Endothelial cell of umbilical vein (primary cell): ENCODE measurements at regions not wholly inside any gene's neighbourhood (a gene's known extent, or its start where the extent isn't known, plus 50 kb on each side); places are given as distances from the start of the nearest gene placed in this dataset.

ENCODE experiments used
- BruUV-seq: library from RNA; stranded (reverse); fragments of 400-500 nt; replicated peaks from 2 replicates; lab custom pipeline; 2021; lab: Mats Ljungman, UMichigan
- CTCF ChIA-PET: fragments of 300-600, 350-600 bp; sonication (Branson Sonifier 250); formaldehyde crosslinking; loops from one replicate; lab custom pipeline; 2021; ENCODE audit warnings: antibody characterized with exemption, inconsistent platforms; lab: Charles Lee
- POLR2A ChIA-PET: fragments of 300-600, 350-600 bp; sonication (Branson Sonifier 250); formaldehyde crosslinking; loops from one replicate; lab custom pipeline; 2021; ENCODE audit warnings: antibody characterized with exemption, inconsistent platforms; lab: Charles Lee
- DNase-seq: peaks from one replicate; pipeline ENCODE4 v3.0.0-alpha.2; 2011; ENCODE audit warnings: low read depth, low spot score
- FAIRE-seq: peaks from 2 replicates; lab custom pipeline; 2011; peaks lifted over from hg19 to GRCh38; lab: Jason Lieb, UNC
- H2AFZ ChIP-seq: 2 replicates; pipeline ENCODE4 v1.6.0; 2012; ENCODE audit warnings: low read depth, low read length, control low read depth, inconsistent platforms
- H3K27ac ChIP-seq: 2 replicates; pipeline ENCODE4 v1.5.1; 2011; ENCODE audit warnings: low read depth, mild to moderate bottlenecking, control low read depth, low read length, moderate library complexity; ENCODE audit not compliant: insufficient read depth
- H3K27me3 ChIP-seq, 2 experiments: 2 replicates each; pipeline versions ENCODE4 v1.6.0 to v1.6.1; 2011; ENCODE audit warnings: low read length in 2 of 2, mixed read lengths in 1 of 2; ENCODE audit not compliant: control insufficient read depth in 2 of 2, insufficient read depth in 2 of 2
- H3K36me3 ChIP-seq, 2 experiments: 2 replicates in 1 of 2; 3 replicates in 1 of 2; pipeline ENCODE4 v1.5.1; 2011; ENCODE audit warnings: low read length in 2 of 2, mild to moderate bottlenecking in 1 of 2, moderate library complexity in 1 of 2; ENCODE audit not compliant: control insufficient read depth in 2 of 2, insufficient read depth in 2 of 2; ENCODE audit errors: extremely low read depth in 1 of 2
- H3K4me1 ChIP-seq: 3 replicates; pipeline ENCODE4 v1.5.1; 2011; ENCODE audit warnings: mild to moderate bottlenecking, low read length; ENCODE audit not compliant: control insufficient read depth, insufficient read depth; ENCODE audit errors: extremely low read depth
- H3K4me2 ChIP-seq: 2 replicates; pipeline ENCODE4 v1.6.1; 2011; ENCODE audit warnings: low read length, control low read depth, mixed read lengths; ENCODE audit not compliant: insufficient read depth
- H3K4me3 ChIP-seq, 3 experiments: fragments of 200-600 bp in 1 of 3; sonication (generic), shearing (Covaris generic) in 1 of 3; replicated peaks in 1 of 3; 2 replicates each; pipeline ENCODE4 v1.5.1; 2011 to 2016; ENCODE audit warnings: control low read depth in 3 of 3, low read length in 3 of 3, mild to moderate bottlenecking in 2 of 3, inconsistent platforms in 1 of 3, low read depth in 1 of 3, moderate library complexity in 1 of 3; ENCODE audit not compliant: insufficient read depth in 1 of 3
- H3K79me2 ChIP-seq: 2 replicates; pipeline ENCODE4 v1.6.0; 2012; ENCODE audit warnings: low read length, inconsistent platforms; ENCODE audit not compliant: control insufficient read depth, insufficient read depth
- H3K9ac ChIP-seq: replicated peaks from 2 replicates; pipeline ENCODE3; 2011; ENCODE audit warnings: low read length, control low read depth; ENCODE audit not compliant: insufficient read depth; ENCODE audit errors: extremely low read depth
- H3K9me1 ChIP-seq: replicated peaks from 3 replicates; pipeline ENCODE4 v1.6.0; 2011; ENCODE audit warnings: mild to moderate bottlenecking, low read length; ENCODE audit not compliant: control insufficient read depth, insufficient read depth; ENCODE audit errors: extremely low read depth
- H3K9me3 ChIP-seq: replicated peaks from 2 replicates; pipeline ENCODE4 v1.5.1; 2012; ENCODE audit warnings: low read length, inconsistent platforms; ENCODE audit not compliant: control insufficient read depth, insufficient read depth
- H4K20me1 ChIP-seq: replicated peaks from 2 replicates; pipeline ENCODE3; 2011; ENCODE audit warnings: mild to moderate bottlenecking, low read length; ENCODE audit not compliant: control insufficient read depth, insufficient read depth; ENCODE audit errors: extremely low read depth
- CTCF ChIP-seq, 2 donors: IDR thresholded peaks; 1 replicate in 1 of 2; 2 replicates in 1 of 2; pipeline ENCODE4 v1.5.1; 2011; ENCODE audit warnings: low read length in 2 of 2, mild to moderate bottlenecking in 2 of 2, moderate library complexity in 2 of 2, control low read depth in 1 of 2, inconsistent platforms in 1 of 2, low read depth in 1 of 2; ENCODE audit not compliant: insufficient read depth in 1 of 2; ENCODE audit errors: extremely low read depth in 1 of 2
- EZH2 ChIP-seq: IDR thresholded peaks from 2 replicates; pipeline ENCODE4 v1.6.1; 2012; ENCODE audit warnings: borderline replicate concordance, low read depth, mild to moderate bottlenecking, moderate library complexity, low read length, inconsistent platforms; ENCODE audit not compliant: severe bottlenecking
- FOS ChIP-seq: IDR thresholded peaks from 2 replicates; pipeline ENCODE4 v1.6.1; 2011; ENCODE audit warnings: mild to moderate bottlenecking, low read length, moderate library complexity, borderline replicate concordance; ENCODE audit not compliant: insufficient read depth
- GATA2 ChIP-seq: IDR thresholded peaks from 2 replicates; pipeline ENCODE4 v1.7.0; 2011; ENCODE audit warnings: low read depth, mild to moderate bottlenecking, moderate library complexity, mixed read lengths, low read length; ENCODE audit not compliant: insufficient read length, insufficient read depth
- JUN ChIP-seq: IDR thresholded peaks from 2 replicates; pipeline ENCODE4 v1.6.1; 2011; ENCODE audit warnings: borderline replicate concordance, low read depth; ENCODE audit not compliant: insufficient read length, insufficient read depth
- MAX ChIP-seq: IDR thresholded peaks from 2 replicates; pipeline ENCODE4 v1.6.1; 2011; ENCODE audit not compliant: insufficient read depth, insufficient read length
- MYC ChIP-seq: IDR thresholded peaks from one replicate; pipeline ENCODE4 v1.6.1; 2011; ENCODE audit warnings: mild to moderate bottlenecking, low read depth, low read length
- POLR2A ChIP-seq: IDR thresholded peaks from 2 replicates; pipeline ENCODE4 v1.6.1; 2012; ENCODE audit warnings: low read depth, mild to moderate bottlenecking, control low read depth, low read length
- POLR2AphosphoS5 ChIP-seq: IDR thresholded peaks from 2 replicates; pipeline ENCODE4 v1.6.1; 2012; ENCODE audit warnings: low read depth, mild to moderate bottlenecking, control low read depth, low read length, moderate library complexity; ENCODE audit not compliant: insufficient read depth
- dilution Hi-C: fragments of 300-500 bp; cut with MboI; formaldehyde crosslinking; loops from one replicate; pipeline ENCODE4 v1.15.0; 2019; ENCODE audit warnings: low sequenced_read_pairs; ENCODE audit not compliant: extremely low pct_ligation_motif_present
- intact Hi-C: fragments of 100-400 bp; cut with micrococcal nuclease; formaldehyde crosslinking; loops from one replicate; pipeline ENCODE4 v1.10.0; 2022

DNA sequence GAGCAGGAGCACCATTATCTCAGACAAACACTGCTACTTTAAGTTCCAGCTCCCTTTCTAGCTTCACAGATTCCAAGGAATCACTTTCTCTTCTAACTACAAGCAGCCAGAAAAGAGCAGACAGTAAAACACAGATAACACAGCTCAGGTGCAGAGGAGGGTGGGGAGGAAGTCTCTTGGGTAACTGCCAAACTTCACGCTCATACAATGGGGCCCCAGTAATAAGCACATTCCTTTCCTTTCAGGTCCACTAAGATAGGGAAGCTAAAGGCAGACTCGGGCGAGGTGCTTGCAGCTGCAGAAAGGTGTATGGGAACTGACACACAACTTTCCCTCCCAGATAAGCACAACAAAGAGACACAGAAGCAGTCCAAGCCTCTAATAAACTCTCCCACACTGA, 69.2 kb upstream of the OR9G4 start:
- Histone ChIP-seq H2AFZ (no peak overlapping the region), H3K9ac (no peak overlapping the region), H4K20me1 (no peaks in the 10 kb centered on the region), H3K4me2 (no peak overlapping the region), H3K27me3 (no peaks in the 10 kb centered on the region), H3K79me2 (no peaks in the 10 kb centered on the region), H3K4me1 (no peaks in the 10 kb centered on the region), H3K9me1 (no peaks in the 10 kb centered on the region), H3K27ac (no peak overlapping the region), H3K36me3 (no peaks in the 10 kb centered on the region), H3K9me3 (peaks cover 3% of the 10 kb centered on the region), H3K4me3 (no peak overlapping the region)
- dilution Hi-C loops (no loop called here), intact Hi-C loops (no loop called here)
- POLR2A ChIA-PET: no interaction called here
- CTCF ChIA-PET: no interaction called here
- no peak for DNase-seq
- FAIRE-seq: no peak
- no TSS peak for BruUV-seq
- TF ChIP-seq MYC (no peak), POLR2A (no peak), FOS (no peak), EZH2 (no peak), GATA2 (no peak), POLR2AphosphoS5 (no peak), JUN (no peak)

- TF ChIP-seq JUN (no peak), GATA2 (no peak), MAX (no peak), POLR2A (no peak), POLR2AphosphoS5 (no peak), FOS (no peak), MYC (no peak), EZH2 (no peak), CTCF (IDR thresholded peaks at IDR 0.05; ENCODE audit: extremely low read depth in 1 of 2, insufficient read depth in 1 of 2, low read depth in 1 of 2, low read length in 2 of 2) (no peak)
- intact Hi-C loops: no loop called here
- no peaks in the 10 kb centered on the region for H3K27me3 ChIP-seq
Observed at GRCh38 chr11:56816259-56816658, 67.8 kb upstream of the OR9G4 start.

More at GRCh38 chr11:56816259-56816658, 67.8 kb upstream of the OR9G4 start:
- ChIA-PET POLR2A (no interaction called here), CTCF (no interaction called here)
- no peak overlapping the region for H3K4me2 ChIP-seq
- no peaks in the 10 kb centered on the region for H4K20me1 ChIP-seq
- dilution Hi-C loops: no loop called here
- no peaks in the 10 kb centered on the region for H3K36me3 ChIP-seq
- no peaks in the 10 kb centered on the region for H3K79me2 ChIP-seq
- no TSS peak for BruUV-seq
- no peak overlapping the region for H3K4me3 ChIP-seq
- H2AFZ ChIP-seq: no peak overlapping the region
- H3K9ac ChIP-seq: no peak overlapping the region
- H3K9me1 ChIP-seq: no peaks in the 10 kb centered on the region
- H3K27ac ChIP-seq: no peak overlapping the region
- H3K4me1 ChIP-seq: no peaks in the 10 kb centered on the region
- FAIRE-seq (no peak), DNase-seq (no peak)
- peaks cover 3% of the 10 kb centered on the region for H3K9me3 ChIP-seq
